Type B pancreatic cell (in vitro differentiated cells): ENCODE measurements at regions not wholly inside any gene's neighbourhood (a gene's known extent, or its start where the extent isn't known, plus 50 kb on each side); places are given as distances from the start of the nearest gene placed in this dataset.

Experiments used
- DNase-seq: peaks from one replicate; pipeline ENCODE4 v3.0.0; 2021; ENCODE audit warnings: mixed read lengths; ENCODE audit not compliant: unreplicated experiment; ENCODE audit errors: extremely low spot score
- H3K27ac Mint-ChIP-seq: 2 replicates; pipeline ENCODE4 v1.8.0; 2021; ENCODE audit warnings: mild to moderate bottlenecking, mixed read lengths
- H3K27me3 Mint-ChIP-seq: 2 replicates; pipeline ENCODE4 v1.8.0; 2021; ENCODE audit warnings: mixed read lengths
- H3K36me3 Mint-ChIP-seq: 2 replicates; pipeline ENCODE4 v1.8.0; 2021; ENCODE audit warnings: mixed read lengths
- H3K4me1 Mint-ChIP-seq: one replicate; pipeline ENCODE4 v1.8.0; 2021; ENCODE audit warnings: mixed read lengths; ENCODE audit not compliant: unreplicated experiment
- H3K4me3 Mint-ChIP-seq: 2 replicates; pipeline ENCODE4 v1.8.0; 2021; ENCODE audit warnings: mild to moderate bottlenecking, mixed read lengths
- H3K9me3 Mint-ChIP-seq: 2 replicates; pipeline ENCODE4 v1.8.0; 2021; ENCODE audit warnings: mixed read lengths
- CTCF ChIP-seq: fragments of 200-600 bp; sonication (generic); conservative IDR thresholded peaks from 2 replicates; pipeline ENCODE4 v1.5.0; 2021; ENCODE audit warnings: antibody characterized with exemption, mild to moderate bottlenecking

- H3K4me1 Mint-ChIP-seq, result peaks cover 8% of the 10 kb centered on the region
- peaks cover 13% of the 10 kb centered on the region for H3K9me3 Mint-ChIP-seq
- TF ChIP-seq CTCF, result no peak
- peaks cover 7% of the 10 kb centered on the region for H3K36me3 Mint-ChIP-seq
- no peak overlapping the region for H3K27ac Mint-ChIP-seq
- no peak overlapping the region for H3K4me3 Mint-ChIP-seq
- no peaks in the 10 kb centered on the region for H3K27me3 Mint-ChIP-seq
- DNase-seq, result no peak
Observed at GRCh38 chr20:11438412-11438811, 479.3 kb upstream of the BTBD3 start.

DNA sequence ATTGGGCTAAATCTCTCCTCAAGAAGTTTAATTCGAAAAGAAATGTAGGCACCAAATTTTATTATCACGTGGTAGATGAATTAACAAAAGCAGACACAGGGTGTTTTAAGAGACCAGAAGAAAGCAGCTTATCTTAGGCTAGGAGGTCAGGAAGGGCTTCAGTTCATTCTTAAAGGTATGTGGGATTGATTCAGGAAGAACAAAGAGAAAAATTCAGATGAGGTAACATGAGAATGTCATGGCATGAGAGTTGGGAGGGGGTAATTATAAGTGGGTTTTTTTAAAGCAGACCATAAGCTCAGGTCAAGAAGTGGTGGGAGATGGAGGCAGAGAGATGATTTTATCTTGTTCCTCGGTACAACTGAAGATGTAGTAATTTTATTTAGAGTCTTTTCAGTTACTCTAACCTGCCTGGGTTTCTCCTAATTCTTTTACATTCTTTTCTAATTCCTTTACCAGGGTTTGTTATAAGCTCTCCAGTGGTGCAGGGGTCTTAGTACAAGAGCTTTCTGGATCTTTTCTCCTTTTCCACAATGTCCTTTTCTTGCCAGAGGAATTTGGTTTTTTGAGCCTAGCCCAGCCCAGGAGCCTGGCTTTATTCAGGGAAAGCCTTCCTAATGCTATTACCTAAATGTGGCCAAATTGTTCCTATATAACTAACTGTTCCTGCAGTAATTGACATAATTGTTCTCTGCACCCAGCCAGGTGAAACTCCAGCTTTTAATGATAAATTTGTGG is 474.1 kb upstream of the BTBD3 start:
- no peak overlapping the region for H3K4me3 Mint-ChIP-seq
- peaks cover 17% of the 10 kb centered on the region for H3K4me1 Mint-ChIP-seq
- H3K9me3 Mint-ChIP-seq, result no peaks in the 10 kb centered on the region
- H3K27me3 Mint-ChIP-seq, result no peaks in the 10 kb centered on the region
- H3K36me3 Mint-ChIP-seq, result no peaks in the 10 kb centered on the region
- no peak for TF ChIP-seq CTCF
- DNase-seq, result no peak
- no peak overlapping the region for H3K27ac Mint-ChIP-seq

- TF ChIP-seq CTCF, result no peak
- peaks cover 17% of the 10 kb centered on the region for H3K4me1 Mint-ChIP-seq
- DNase-seq, result no peak
- no peak overlapping the region for H3K27ac Mint-ChIP-seq
- no peaks in the 10 kb centered on the region for H3K27me3 Mint-ChIP-seq
- H3K4me3 Mint-ChIP-seq, result no peak overlapping the region
- H3K36me3 Mint-ChIP-seq, result no peaks in the 10 kb centered on the region
- H3K9me3 Mint-ChIP-seq, result no peaks in the 10 kb centered on the region
Observed at GRCh38 chr20:11445161-11445560, 472.5 kb upstream of the BTBD3 start.

DNA sequence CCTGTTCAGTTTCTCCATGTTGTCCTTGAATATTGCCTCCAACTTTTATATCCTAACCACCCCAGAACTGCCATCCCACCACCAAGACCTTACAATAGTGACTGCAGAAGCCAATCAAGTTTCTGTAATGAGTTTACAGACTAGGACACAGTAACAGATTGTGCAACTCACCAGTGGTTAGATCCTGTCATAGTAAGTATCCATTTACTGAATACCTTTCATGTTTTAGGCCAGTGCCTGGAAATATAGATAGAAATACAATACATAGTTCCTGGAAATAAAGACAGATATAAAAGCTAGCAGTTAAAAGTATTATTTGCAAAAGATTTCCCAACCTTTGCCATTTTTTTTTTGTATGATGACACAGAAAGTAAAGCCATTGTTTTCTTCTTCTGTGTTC is 471.8 kb upstream of the BTBD3 start:
- Mint-ChIP-seq H3K27me3 (no peaks in the 10 kb centered on the region), H3K9me3 (no peaks in the 10 kb centered on the region), H3K36me3 (no peaks in the 10 kb centered on the region), H3K4me1 (peaks cover 17% of the 10 kb centered on the region), H3K4me3 (no peak overlapping the region), H3K27ac (no peak overlapping the region)
- no peak for TF ChIP-seq CTCF
- no peak for DNase-seq

GRCh38 chr20:11447371-11448100 is 470.2 kb upstream of the BTBD3 start:
- H3K9me3 Mint-ChIP-seq, result no peaks in the 10 kb centered on the region
- H3K4me3 Mint-ChIP-seq, result no peak overlapping the region
- H3K36me3 Mint-ChIP-seq, result no peaks in the 10 kb centered on the region
- H3K4me1 Mint-ChIP-seq, result peaks cover 24% of the 10 kb centered on the region
- no peaks in the 10 kb centered on the region for H3K27me3 Mint-ChIP-seq
- DNase-seq, result no peak
- no peak for TF ChIP-seq CTCF
- H3K27ac Mint-ChIP-seq, result no peak overlapping the region
